GM12878 (cell line): ENCODE measurements at regions not wholly inside any gene's neighbourhood (a gene's known extent, or its start where the extent isn't known, plus 50 kb on each side); places are given as distances from the start of the nearest gene placed in this dataset.

Experiments
- ATAC-seq: fragments of 200-7000 bp; cut with Tn5 transposase; 3 replicates; pipeline ENCODE4 v1.9.1; 2020; ENCODE audit warnings: mild to moderate bottlenecking, moderate library complexity
- BruUV-seq: library from RNA; stranded (reverse); fragments of 400-500 nt; replicated peaks from 2 replicates; lab custom pipeline; 2021; lab: Mats Ljungman, UMichigan
- CTCF ChIA-PET: fragments of 300-600 bp; sonication (Branson Sonifier 250); formaldehyde crosslinking; extraction: SDS; loops from one replicate; lab custom pipeline; 2021; ENCODE audit warnings: inconsistent platforms; lab: Yijun Ruan, JAX
- POLR2A ChIA-PET: fragments of 350-600 bp; formaldehyde crosslinking; extraction: SDS; loops from one replicate; lab custom pipeline; 2021; ENCODE audit warnings: inconsistent platforms; lab: Charles Lee
- RAD21 ChIA-PET: fragments of 300-600 bp; sonication (Branson Sonifier 250); formaldehyde crosslinking; loops from one replicate; lab custom pipeline; 2023; ENCODE audit warnings: antibody characterized with exemption; ENCODE audit not compliant: unreplicated experiment; lab: Charles Lee
- SMC1A ChIA-PET: fragments of 300-600 bp; sonication (Branson Sonifier 250); formaldehyde crosslinking; loops from one replicate; lab custom pipeline; 2023; ENCODE audit not compliant: unreplicated experiment, uncharacterized antibody; lab: Charles Lee
- DNase-seq: peaks from one replicate; pipeline ENCODE4 v3.0.0-alpha.2; 2011; ENCODE audit warnings: low read depth, low spot score
- FAIRE-seq: peaks from 3 replicates; lab custom pipeline; 2011; peaks lifted over from hg19 to GRCh38; lab: Jason Lieb, UNC
- H2AFZ ChIP-seq: 2 replicates; pipeline ENCODE4 v1.6.0; 2011; ENCODE audit warnings: low read depth, low read length, control low read depth; ENCODE audit not compliant: control insufficient read depth
- H3K27ac ChIP-seq: 2 replicates; pipeline ENCODE4 v1.5.1; 2011; ENCODE audit warnings: control low read depth; ENCODE audit not compliant: control insufficient read depth, insufficient read depth
- H3K27me3 ChIP-seq, 2 experiments: replicated peaks in 1 of 2; 2 replicates each; pipeline versions ENCODE4 v1.6.0 to v1.6.1; 2011; ENCODE audit warnings: low read length in 1 of 2; ENCODE audit not compliant: control insufficient read depth in 2 of 2, insufficient read depth in 2 of 2
- H3K36me3 ChIP-seq, 2 experiments: 2 replicates each; pipeline ENCODE4 v1.5.1; 2011; ENCODE audit warnings: low read length in 1 of 2; ENCODE audit not compliant: control insufficient read depth in 2 of 2, insufficient read depth in 2 of 2
- H3K4me1 ChIP-seq: 2 replicates; pipeline ENCODE4 v1.6.1; 2011; ENCODE audit warnings: mild to moderate bottlenecking, low read length, moderate library complexity, mixed read lengths; ENCODE audit not compliant: control insufficient read depth, insufficient read depth
- H3K4me2 ChIP-seq: 2 replicates; pipeline ENCODE4 v1.6.0; 2011; ENCODE audit warnings: control low read depth; ENCODE audit not compliant: control insufficient read depth, insufficient read depth
- H3K4me3 ChIP-seq: fragments of 200-600 bp; sonication (generic); 2 replicates; pipeline ENCODE4 v1.5.1; 2016
- H3K79me2 ChIP-seq: 2 replicates; pipeline ENCODE4 v1.6.0; 2011; ENCODE audit warnings: low read length; ENCODE audit not compliant: control insufficient read depth, insufficient read depth
- H3K9ac ChIP-seq: 2 replicates; pipeline ENCODE4 v1.8.0; 2011; ENCODE audit warnings: low read length, control low read depth, mixed read lengths; ENCODE audit not compliant: control insufficient read depth, insufficient read depth
- H3K9me3 ChIP-seq: replicated peaks from 3 replicates; pipeline ENCODE4 v1.5.1; 2011; ENCODE audit warnings: mild to moderate bottlenecking, low read length; ENCODE audit not compliant: control insufficient read depth, insufficient read depth
- H4K20me1 ChIP-seq: 2 replicates; pipeline ENCODE4 v1.6.0; 2011; ENCODE audit not compliant: control insufficient read depth, insufficient read depth
- E4F1 ChIP-seq: fragments of 450-650 bp; IDR thresholded peaks from 2 replicates; pipeline ENCODE4 v1.6.1; 2018; ENCODE audit warnings: borderline replicate concordance, mild to moderate bottlenecking; ENCODE audit not compliant: partially characterized antibody
- EED ChIP-seq: sonication (generic); IDR thresholded peaks from 2 replicates; pipeline ENCODE4 v1.6.1; 2016; ENCODE audit warnings: antibody characterized with exemption, low read depth
- FOXK2 ChIP-seq: fragments of 450-650 bp; IDR thresholded peaks from 2 replicates; pipeline ENCODE4 v1.6.1; 2017; ENCODE audit warnings: mild to moderate bottlenecking, moderate library complexity
- HDGF ChIP-seq: fragments of 450-650 bp; IDR thresholded peaks from 2 replicates; pipeline ENCODE4 v1.6.1; 2016; ENCODE audit warnings: antibody characterized with exemption
- POLR2AphosphoS2 ChIP-seq: IDR thresholded peaks from 2 replicates; pipeline ENCODE4 v1.6.1; 2011; ENCODE audit warnings: low read depth, mild to moderate bottlenecking, low read length, improper control_type of control experiment, moderate library complexity
- POU2F2 ChIP-seq: IDR thresholded peaks from 3 replicates; pipeline ENCODE4 v1.6.1; 2011; ENCODE audit warnings: low read depth, mild to moderate bottlenecking, low read length, borderline replicate concordance
- SP1 ChIP-seq: IDR thresholded peaks from one replicate; pipeline ENCODE4 v1.6.1; 2011; ENCODE audit warnings: low read depth, low read length
- SRF ChIP-seq, 2 experiments: IDR thresholded peaks; 2 replicates each; pipeline ENCODE4 v1.6.1; 2011; ENCODE audit warnings: low read depth in 2 of 2, low read length in 2 of 2, mild to moderate bottlenecking in 1 of 2, moderate library complexity in 1 of 2
- ZBTB4 ChIP-seq: fragments of 450-650 bp; formaldehyde crosslinking; IDR thresholded peaks from 2 replicates; pipeline ENCODE4 v1.4.0; 2022; ENCODE audit warnings: mild to moderate bottlenecking, moderate library complexity
- ZBTB40 ChIP-seq: fragments of 450-650 bp; IDR thresholded peaks from 2 replicates; pipeline ENCODE4 v1.6.1; 2016; ENCODE audit warnings: mild to moderate bottlenecking, moderate library complexity, borderline replicate concordance
- WGBS: methylation state at CpG from one replicate; pipeline ENCODE4 v1.1.6; 2016; ENCODE audit warnings: low lambda C conversion rate; ENCODE audit not compliant: insufficient replicate concordance, insufficient coverage; ENCODE audit errors: missing lambda C conversion rate; 5-methylcytosine and 5-hydroxymethylcytosine counted together
- in situ Hi-C: fragments of 300-500 bp; cut with MboI; formaldehyde crosslinking; loops from 9 replicates; pipeline ENCODE4 v1.14.3; 2018; ENCODE audit warnings: mixed read lengths
- intact Hi-C: fragments of 100-400 bp; cut with micrococcal nuclease; formaldehyde crosslinking; loops from one replicate; pipeline ENCODE4 v1.14.2; 2022; ENCODE audit not compliant: unreplicated experiment

GRCh38 chrX:63935835-63936234 lies 150.8 kb upstream of the ARHGEF9 start (continued):
- TF ChIP-seq E4F1 (no peak), FOXK2 (no peak)

- ChIA-PET SMC1A (interaction anchor here (0.7 kb wide), 1 partner anchor 433 kb away, joined by 3 read pairs; no protein-coding TSS in a partner anchor), CTCF (no interaction called here), POLR2A (no interaction called here), RAD21 (no interaction called here)
- no peak for ATAC-seq
- Histone ChIP-seq H3K27ac (no peak overlapping the region), H3K4me1 (no peaks in the 10 kb centered on the region), H3K4me2 (no peak overlapping the region), H4K20me1 (no peaks in the 10 kb centered on the region), H3K9me3 (no peaks in the 10 kb centered on the region; the same call in 2 of the 3 replicates), H3K79me2 (no peaks in the 10 kb centered on the region), H3K9ac (no peak overlapping the region), H3K27me3 (no peaks in the 10 kb centered on the region), H3K4me3 (no peak overlapping the region), H2AFZ (no peak overlapping the region), H3K36me3 (no peaks in the 10 kb centered on the region)
- intact Hi-C loops = no loop called here
- FAIRE-seq = no peak
- no TSS peak for BruUV-seq
- no peak for DNase-seq
- in situ Hi-C loops = no loop called here
- WGBS = 28% methylated on average over 3 of the region's 3 CpGs
- TF ChIP-seq POLR2AphosphoS2 (no peak), POU2F2 (no peak), ZBTB4 (CRISPR knock-in tag) (no peak), SP1 (no peak), SRF (IDR thresholded peaks at IDR 0.05; ENCODE audit: low read depth in 2 of 2, low read length in 2 of 2) (no peak), EED (no peak), HDGF (no peak), ZBTB40 (no peak)
Observed at GRCh38 chrX:63934791-63935190, 149.8 kb upstream of the ARHGEF9 start.
